ENCODE measurements at regions not wholly inside any gene's neighbourhood (a gene's known extent, or its start where the extent isn't known, plus 50 kb on each side); places are given as distances from the start of the nearest gene placed in this dataset.

GRCh38 chr15:87748483-87748882 is 508.1 kb downstream of the NTRK3 start:
- TF ChIP-seq ZFX (IDR thresholded peaks at IDR 0.05) (no peak), CTCF (conservative IDR thresholded peaks at IDR 0.05) (no peak)
- no peak overlapping the region for H3K27ac ChIP-seq

GRCh38 chr15:87747087-87747486 is 509.5 kb downstream of the NTRK3 start:
- no peak overlapping the region for H3K27ac ChIP-seq
- no peak for TF ChIP-seq CTCF (conservative IDR thresholded peaks at IDR 0.05)
- no peak for TF ChIP-seq ZFX (IDR thresholded peaks at IDR 0.05)

GRCh38 chr15:87746333-87746732 is 510.2 kb downstream of the NTRK3 start:
- H3K27ac ChIP-seq = no peak overlapping the region
- TF ChIP-seq ZFX (IDR thresholded peaks at IDR 0.05) (no peak), CTCF (conservative IDR thresholded peaks at IDR 0.05) (no peak)

- H3K27ac ChIP-seq = no peak overlapping the region
- TF ChIP-seq CTCF (conservative IDR thresholded peaks at IDR 0.05) (no peak), ZFX (IDR thresholded peaks at IDR 0.05) (no peak)
Measured at GRCh38 chr15:87744815-87745214, 511.7 kb downstream of the NTRK3 start.

GRCh38 chr15:87743562-87743961 is 513.0 kb downstream of the NTRK3 start:
- TF ChIP-seq CTCF (conservative IDR thresholded peaks at IDR 0.05) (no peak), ZFX (IDR thresholded peaks at IDR 0.05) (no peak)
- H3K27ac ChIP-seq = no peak overlapping the region

- TF ChIP-seq CTCF (conservative IDR thresholded peaks at IDR 0.05) (no peak), ZFX (IDR thresholded peaks at IDR 0.05) (no peak)
Measured at GRCh38 chr15:87741350-87741749, 515.2 kb downstream of the NTRK3 start.

GRCh38 chr15:87740655-87741344 is 515.7 kb downstream of the NTRK3 start:
- no peak overlapping the region for H3K27ac ChIP-seq
- TF ChIP-seq ZFX (IDR thresholded peaks at IDR 0.05) (no peak), CTCF (conservative IDR thresholded peaks at IDR 0.05) (no peak)

More at GRCh38 chr15:87741350-87741749, 515.2 kb downstream of the NTRK3 start:
- H3K27ac ChIP-seq = no peak overlapping the region

Measured in C4-2B (cell line).